A673 (cell line): ENCODE measurements at regions not wholly inside any gene's neighbourhood (a gene's known extent, or its start where the extent isn't known, plus 50 kb on each side); places are given as distances from the start of the nearest gene placed in this dataset.

ENCODE experiments used
- BruUV-seq: library from RNA; stranded (reverse); fragments of 400-500 nt; replicated peaks from 2 replicates; lab custom pipeline; 2021; lab: Mats Ljungman, UMichigan
- CTCF ChIA-PET: fragments of 300-600 bp; sonication (Branson Sonifier 250); formaldehyde crosslinking; loops from one replicate; lab custom pipeline; 2022; ENCODE audit warnings: antibody characterized with exemption; lab: Charles Lee
- POLR2A ChIA-PET: fragments of 300-600 bp; sonication (Branson Sonifier 250); formaldehyde crosslinking; loops from one replicate; lab custom pipeline; 2022; ENCODE audit warnings: antibody characterized with exemption; ENCODE audit not compliant: low non-redundant PET; lab: Charles Lee
- DNase-seq: peaks from one replicate; pipeline ENCODE4 v3.0.0-alpha.2; 2015; ENCODE audit warnings: low spot score
- H3K27ac ChIP-seq: fragments of 200-600 bp; sonication (generic); 2 replicates; pipeline ENCODE4 v1.5.1; 2016; ENCODE audit warnings: mixed run types, low read depth, mild to moderate bottlenecking, mixed read lengths, antibody characterized with exemption, low read length; ENCODE audit not compliant: poor library complexity, severe bottlenecking
- H3K27me3 ChIP-seq: fragments of 200-600 bp; sonication (generic); replicated peaks from 2 replicates; pipeline ENCODE4 v1.6.1; 2017; ENCODE audit warnings: mixed run types, low read depth, mild to moderate bottlenecking, mixed read lengths, antibody characterized with exemption, low read length; ENCODE audit not compliant: insufficient read depth, poor library complexity
- H3K36me3 ChIP-seq: fragments of 200-600 bp; sonication (generic); 2 replicates; pipeline ENCODE4 v1.6.1; 2016; ENCODE audit warnings: mixed run types, mild to moderate bottlenecking, mixed read lengths, antibody characterized with exemption, low read length; ENCODE audit not compliant: insufficient read depth, poor library complexity, severe bottlenecking
- H3K4me1 ChIP-seq: fragments of 200-600 bp; sonication (generic); 2 replicates; pipeline ENCODE4 v1.6.1; 2017; ENCODE audit warnings: mixed run types, mild to moderate bottlenecking, mixed read lengths, antibody characterized with exemption, low read length; ENCODE audit not compliant: insufficient read depth, poor library complexity, severe bottlenecking
- H3K4me3 ChIP-seq: fragments of 200-600 bp; sonication (generic); 2 replicates; pipeline ENCODE4 v1.5.1; 2016; ENCODE audit warnings: low read depth, mixed run types, mild to moderate bottlenecking, mixed read lengths, low read length; ENCODE audit not compliant: poor library complexity, severe bottlenecking
- H3K9me3 ChIP-seq: fragments of 200-600 bp; sonication (generic); 2 replicates; pipeline ENCODE4 v1.6.1; 2016; ENCODE audit warnings: mixed run types, low read depth, mild to moderate bottlenecking, mixed read lengths, antibody characterized with exemption, low read length; ENCODE audit not compliant: poor library complexity, severe bottlenecking
- EZH2 ChIP-seq: fragments of 200-600 bp; sonication (generic); IDR thresholded peaks from 2 replicates; pipeline ENCODE4 v1.6.1; 2017; ENCODE audit warnings: borderline replicate concordance, low read depth, mild to moderate bottlenecking, mixed read lengths, antibody characterized with exemption, low read length; ENCODE audit not compliant: poor library complexity, severe bottlenecking
- intact Hi-C: fragments of 100-400 bp; cut with micrococcal nuclease; formaldehyde crosslinking; loops from one replicate; pipeline ENCODE4 v1.10.0; 2022; ENCODE audit not compliant: unreplicated experiment
- TF ChIP-seq, protein P1 (sequence below): fragments of 300-800, 200-600 bp; sonication (generic); conservative IDR thresholded peaks from 2 replicates; pipeline ENCODE4 v1.5.1; 2017; ENCODE audit warnings: low read depth, mild to moderate bottlenecking, antibody characterized with exemption, low read length, moderate library complexity, mixed read lengths

DNA sequence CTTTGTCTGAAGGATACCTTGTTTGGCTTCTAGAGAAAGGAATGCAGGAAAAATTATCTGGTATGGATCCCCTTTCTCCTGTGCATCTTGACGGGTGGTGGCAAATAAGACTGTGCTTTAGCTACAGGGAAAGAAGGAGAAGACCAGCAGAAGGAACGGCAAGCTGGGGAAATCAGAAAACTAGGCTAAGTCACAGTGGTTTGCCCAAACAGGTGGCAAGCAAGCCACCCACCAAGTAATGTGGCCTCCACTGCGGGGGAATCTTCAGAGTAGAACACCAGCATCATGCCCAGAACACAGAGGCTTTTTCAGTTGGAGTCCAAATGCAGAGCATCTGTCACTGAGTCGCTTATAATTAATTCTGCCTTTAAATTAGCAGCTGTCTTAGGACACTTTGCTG lies 282.8 kb downstream of the PHF14 start:
- BruUV-seq, result no TSS peak
- Histone ChIP-seq H3K27ac (no peak overlapping the region), H3K9me3 (no peaks in the 10 kb centered on the region), H3K4me3 (no peak overlapping the region), H3K4me1 (no peaks in the 10 kb centered on the region), H3K27me3 (peaks cover 10% of the 10 kb centered on the region), H3K36me3 (no peaks in the 10 kb centered on the region)
- TF ChIP-seq, protein P1, sequence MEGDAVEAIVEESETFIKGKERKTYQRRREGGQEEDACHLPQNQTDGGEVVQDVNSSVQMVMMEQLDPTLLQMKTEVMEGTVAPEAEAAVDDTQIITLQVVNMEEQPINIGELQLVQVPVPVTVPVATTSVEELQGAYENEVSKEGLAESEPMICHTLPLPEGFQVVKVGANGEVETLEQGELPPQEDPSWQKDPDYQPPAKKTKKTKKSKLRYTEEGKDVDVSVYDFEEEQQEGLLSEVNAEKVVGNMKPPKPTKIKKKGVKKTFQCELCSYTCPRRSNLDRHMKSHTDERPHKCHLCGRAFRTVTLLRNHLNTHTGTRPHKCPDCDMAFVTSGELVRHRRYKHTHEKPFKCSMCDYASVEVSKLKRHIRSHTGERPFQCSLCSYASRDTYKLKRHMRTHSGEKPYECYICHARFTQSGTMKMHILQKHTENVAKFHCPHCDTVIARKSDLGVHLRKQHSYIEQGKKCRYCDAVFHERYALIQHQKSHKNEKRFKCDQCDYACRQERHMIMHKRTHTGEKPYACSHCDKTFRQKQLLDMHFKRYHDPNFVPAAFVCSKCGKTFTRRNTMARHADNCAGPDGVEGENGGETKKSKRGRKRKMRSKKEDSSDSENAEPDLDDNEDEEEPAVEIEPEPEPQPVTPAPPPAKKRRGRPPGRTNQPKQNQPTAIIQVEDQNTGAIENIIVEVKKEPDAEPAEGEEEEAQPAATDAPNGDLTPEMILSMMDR, result no peak
- no peak for TF ChIP-seq EZH2
- intact Hi-C loops, result no loop called here
- POLR2A ChIA-PET, result no interaction called here
- DNase-seq, result no peak
- CTCF ChIA-PET, result no interaction called here

DNA sequence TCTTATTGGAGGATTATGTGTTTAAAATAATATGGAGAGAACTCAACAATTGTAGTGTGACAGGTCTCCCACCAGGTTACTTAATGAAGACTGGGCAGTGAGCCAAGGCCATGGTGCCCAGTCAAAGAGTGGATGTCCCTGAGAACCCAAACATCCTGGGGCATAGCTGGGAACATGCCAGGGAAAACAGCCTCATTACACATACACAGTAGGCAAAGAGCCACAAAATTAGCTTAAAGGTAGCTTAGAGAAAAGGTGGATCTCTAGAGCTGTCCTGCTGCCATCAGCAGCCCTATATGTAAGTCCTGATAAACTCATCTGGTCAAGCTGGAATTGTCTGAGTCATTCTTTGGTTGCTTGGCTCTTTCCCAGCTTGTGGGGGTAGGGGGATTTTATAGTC lies 287.8 kb downstream of the PHF14 start:
- H3K9me3 ChIP-seq, result no peaks in the 10 kb centered on the region
- H3K36me3 ChIP-seq, result no peaks in the 10 kb centered on the region
- H3K4me1 ChIP-seq, result no peaks in the 10 kb centered on the region
- H3K27ac ChIP-seq, result no peak overlapping the region
- TF ChIP-seq EZH2, result no peak
- TF ChIP-seq, protein P1, result no peak
- CTCF ChIA-PET, result no interaction called here
- peaks cover 4% of the 10 kb centered on the region for H3K27me3 ChIP-seq
- POLR2A ChIA-PET, result interaction anchor here (0.6 kb wide), 1 partner anchor 34 kb away, joined by 9 read pairs; no protein-coding TSS in a partner anchor
- intact Hi-C loops, result no loop called here
- no TSS peak for BruUV-seq
- no peak for DNase-seq
- H3K4me3 ChIP-seq, result no peak overlapping the region

DNA sequence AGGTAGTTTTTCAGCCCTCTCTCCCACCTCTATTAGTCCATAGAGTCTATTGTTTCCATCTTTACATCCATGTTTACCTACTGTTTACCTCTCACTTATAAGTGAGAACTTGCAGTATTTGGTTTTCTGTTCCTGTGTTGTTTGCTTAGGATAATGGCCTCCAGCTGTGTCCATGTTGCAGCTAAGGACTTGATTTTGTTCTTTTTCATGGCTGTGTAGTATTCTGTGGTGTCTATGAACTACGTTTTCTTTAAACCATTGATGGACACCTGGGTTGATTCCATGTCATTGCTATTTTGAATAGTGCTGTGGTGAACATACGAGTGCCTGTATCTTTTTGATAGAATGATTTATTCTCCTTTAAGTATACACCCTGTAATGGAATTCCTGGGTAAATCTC lies 292.4 kb downstream of the PHF14 start:
- no peaks in the 10 kb centered on the region for H3K9me3 ChIP-seq
- intact Hi-C loops, result no loop called here
- no TSS peak for BruUV-seq
- H3K36me3 ChIP-seq, result no peaks in the 10 kb centered on the region
- H3K27ac ChIP-seq, result no peak overlapping the region
- no peak for DNase-seq
- POLR2A ChIA-PET, result no interaction called here
- H3K27me3 ChIP-seq, result no peaks in the 10 kb centered on the region
- CTCF ChIA-PET, result no interaction called here
- no peaks in the 10 kb centered on the region for H3K4me1 ChIP-seq
- no peak for TF ChIP-seq EZH2
- TF ChIP-seq, protein P1, result no peak
- no peak overlapping the region for H3K4me3 ChIP-seq
